Dedifferentiated amniotic fluid mesenchymal stem cell (primary cell): ENCODE measurements at regions not wholly inside any gene's neighbourhood (a gene's known extent, or its start where the extent isn't known, plus 50 kb on each side); places are given as distances from the start of the nearest gene placed in this dataset.
"Not testable (repeated sequence)": the region's sequence is repeated elsewhere in the genome, so short reads cannot be mapped to it uniquely, and the experiment has no call there.

Experiments used
- DNase-seq: peaks from one replicate; pipeline ENCODE4 v3.0.0-alpha.2; 2016; ENCODE audit errors: extremely low spot score

DNA sequence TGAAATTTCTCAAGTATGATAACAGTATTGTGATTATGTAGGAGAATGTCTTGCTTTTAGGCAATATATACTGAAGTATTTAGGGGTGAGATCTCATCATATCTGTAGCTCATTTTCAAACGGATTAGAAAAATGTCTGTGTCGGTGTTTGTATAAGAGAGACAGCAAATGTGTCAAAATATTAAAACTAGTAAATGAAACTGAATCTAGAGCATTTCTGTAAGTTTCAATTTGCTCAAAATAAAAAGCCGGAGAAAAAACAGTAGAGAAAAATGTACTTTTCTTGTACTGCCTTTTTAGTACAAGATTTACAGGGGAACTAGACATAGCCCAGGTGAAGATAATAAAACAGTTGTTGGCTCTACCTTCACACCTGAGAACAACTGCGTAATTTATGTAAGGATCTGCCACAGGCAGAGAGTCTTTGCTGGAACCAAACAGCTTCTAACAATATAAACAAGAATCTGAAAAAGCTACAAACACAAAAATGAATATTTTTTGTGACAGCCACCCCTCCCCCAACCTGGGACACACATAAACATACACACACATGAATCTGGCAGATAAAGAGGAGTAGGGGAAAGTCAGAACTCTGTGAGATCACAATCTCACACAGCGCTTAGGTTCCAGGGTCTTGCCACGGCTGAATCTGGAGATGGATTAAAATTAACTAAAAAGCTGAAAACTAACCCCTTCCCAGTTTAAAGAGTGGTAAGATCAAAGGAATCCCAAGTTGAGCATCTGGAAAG lies 153.3 kb downstream of the AVL9 start:
- no peak for DNase-seq

GRCh38 chr7:32645255-32645654 lies 150.0 kb downstream of the AVL9 start:
- DNase-seq = not testable (repeated sequence)

DNA sequence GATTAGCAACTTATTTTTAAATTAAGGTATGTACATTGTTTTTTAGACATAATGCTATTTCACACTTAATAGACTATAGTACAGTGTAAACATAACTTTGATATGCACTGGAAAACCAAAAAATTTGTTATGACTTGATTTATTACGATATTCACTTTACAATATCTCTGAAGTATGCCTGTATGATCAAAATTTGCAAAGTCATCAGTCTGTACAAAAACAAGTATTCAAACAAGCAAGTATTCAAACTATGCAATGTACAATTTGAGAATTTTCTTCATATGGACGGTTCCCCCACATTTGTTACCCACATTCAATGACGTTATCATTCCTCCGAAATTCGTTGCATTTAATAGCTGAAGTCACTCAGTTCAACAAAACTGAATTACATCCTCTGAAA lies 147.9 kb downstream of the AVL9 start:
- DNase-seq = no peak

DNA sequence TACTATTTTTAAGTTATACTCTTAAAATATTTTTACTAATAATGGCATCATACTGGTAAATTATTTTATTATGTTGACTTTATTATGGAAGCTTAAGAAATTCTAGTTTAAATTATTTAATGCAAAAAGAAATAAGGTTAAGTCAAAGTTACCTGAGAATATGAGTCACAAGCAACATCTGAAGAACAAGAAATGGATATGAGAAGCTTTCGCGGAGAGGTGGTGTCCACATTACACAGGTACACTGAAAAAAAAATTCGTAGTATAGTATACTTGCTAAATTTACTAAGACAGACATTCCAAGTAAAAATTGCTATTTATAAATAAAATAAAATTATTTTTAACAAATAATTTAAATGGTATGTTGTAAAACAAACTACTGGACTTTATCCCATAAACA lies 143.8 kb downstream of the AVL9 start:
- DNase-seq = no peak

DNA sequence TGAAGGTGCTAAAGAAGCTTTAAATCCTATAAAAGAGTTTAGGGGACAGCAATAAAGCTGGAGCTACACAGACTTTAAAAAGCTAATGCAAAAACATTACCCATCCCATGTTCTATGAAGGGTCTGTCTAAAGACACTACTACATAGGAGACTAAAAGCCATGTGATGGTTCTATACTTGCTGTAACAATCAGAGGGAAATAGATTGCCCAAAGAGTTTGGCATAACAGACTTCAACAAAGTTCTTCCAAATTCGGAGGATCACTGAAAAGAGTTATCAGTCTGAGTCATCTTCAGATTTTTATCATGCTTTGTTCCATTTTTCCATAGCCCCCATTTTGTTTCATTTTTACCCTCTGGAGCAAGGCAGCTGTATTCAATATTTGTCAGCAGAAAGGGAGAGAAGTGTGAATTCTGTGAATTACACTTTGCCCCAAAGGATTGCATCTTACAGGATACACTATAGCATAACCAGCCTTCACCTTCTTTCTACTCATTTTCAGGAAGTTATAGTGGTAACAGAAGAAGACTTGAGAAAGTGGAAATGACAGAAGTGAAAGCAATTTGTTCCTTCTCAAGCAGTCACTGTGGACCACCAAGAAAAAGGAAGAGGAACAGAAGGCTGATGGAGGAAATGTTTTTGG lies 143.3 kb downstream of the AVL9 start:
- DNase-seq = not testable (repeated sequence)
